ENCODE measurements at regions not wholly inside any gene's neighbourhood (a gene's known extent, or its start where the extent isn't known, plus 50 kb on each side); places are given as distances from the start of the nearest gene placed in this dataset.

- 45 to 51% methylated on average over 3 of the region's 4 CpGs for WGBS, 2 experiments (ENCODE audit: insufficient coverage in 1 of 2, insufficient read length in 1 of 2)
These were observed 233.3 kb upstream of the SLCO3A1 start for GRCh38 chr15:91620229-91620628.

GRCh38 chr15:91622235-91622634, 231.3 kb upstream of the SLCO3A1 start:
- H3K4me3 Mint-ChIP-seq: no peak overlapping the region
- no peaks in the 10 kb centered on the region for H3K9me3 Mint-ChIP-seq
- H3K27ac Mint-ChIP-seq: no peak overlapping the region
- H3K27me3 Mint-ChIP-seq (ENCODE audit: insufficient read depth): no peaks in the 10 kb centered on the region
- peaks cover 5% of the 10 kb centered on the region for H3K9me3 ChIP-seq (ENCODE audit: control insufficient read depth, low read length)
- TF ChIP-seq, protein P1, sequence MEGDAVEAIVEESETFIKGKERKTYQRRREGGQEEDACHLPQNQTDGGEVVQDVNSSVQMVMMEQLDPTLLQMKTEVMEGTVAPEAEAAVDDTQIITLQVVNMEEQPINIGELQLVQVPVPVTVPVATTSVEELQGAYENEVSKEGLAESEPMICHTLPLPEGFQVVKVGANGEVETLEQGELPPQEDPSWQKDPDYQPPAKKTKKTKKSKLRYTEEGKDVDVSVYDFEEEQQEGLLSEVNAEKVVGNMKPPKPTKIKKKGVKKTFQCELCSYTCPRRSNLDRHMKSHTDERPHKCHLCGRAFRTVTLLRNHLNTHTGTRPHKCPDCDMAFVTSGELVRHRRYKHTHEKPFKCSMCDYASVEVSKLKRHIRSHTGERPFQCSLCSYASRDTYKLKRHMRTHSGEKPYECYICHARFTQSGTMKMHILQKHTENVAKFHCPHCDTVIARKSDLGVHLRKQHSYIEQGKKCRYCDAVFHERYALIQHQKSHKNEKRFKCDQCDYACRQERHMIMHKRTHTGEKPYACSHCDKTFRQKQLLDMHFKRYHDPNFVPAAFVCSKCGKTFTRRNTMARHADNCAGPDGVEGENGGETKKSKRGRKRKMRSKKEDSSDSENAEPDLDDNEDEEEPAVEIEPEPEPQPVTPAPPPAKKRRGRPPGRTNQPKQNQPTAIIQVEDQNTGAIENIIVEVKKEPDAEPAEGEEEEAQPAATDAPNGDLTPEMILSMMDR (conservative IDR thresholded peaks at IDR 0.05): no peak
- no peak overlapping the region for H3K4me3 ChIP-seq (ENCODE audit: low read length)
- peak overlapping the region; percentile 94 for H3K27ac ChIP-seq (ENCODE audit: low read depth, low read length)
- 90 to 94% methylated on average over 2 to 3 of the region's 4 CpGs for WGBS, 2 experiments (ENCODE audit: insufficient coverage in 1 of 2, insufficient read length in 1 of 2)
- H3K4me1 ChIP-seq (ENCODE audit: control insufficient read depth, insufficient read depth, low read length): peaks cover 8% of the 10 kb centered on the region
- H3K36me3 Mint-ChIP-seq (ENCODE audit: low read depth): no peaks in the 10 kb centered on the region
- H3K9ac ChIP-seq (ENCODE audit: extremely low read depth, low read length, poor library complexity, severe bottlenecking): no peak overlapping the region
- no peak for DNase-seq
- peaks cover 22% of the 10 kb centered on the region for H3K4me1 Mint-ChIP-seq
- H3K36me3 ChIP-seq (ENCODE audit: control insufficient read depth, insufficient read depth, low read length): no peaks in the 10 kb centered on the region
- H3K27me3 ChIP-seq (ENCODE audit: control insufficient read depth, insufficient read depth, low read length, poor library complexity, severe bottlenecking): no peaks in the 10 kb centered on the region

More at GRCh38 chr15:91620229-91620628, 233.3 kb upstream of the SLCO3A1 start:
- no peak overlapping the region for H3K27ac ChIP-seq (ENCODE audit: low read depth, low read length)
- H3K9ac ChIP-seq (ENCODE audit: extremely low read depth, low read length, poor library complexity, severe bottlenecking): no peak overlapping the region
- Mint-ChIP-seq H3K4me1 (peaks cover 11% of the 10 kb centered on the region), H3K9me3 (peaks cover 4% of the 10 kb centered on the region), H3K27me3 (ENCODE audit: insufficient read depth) (no peaks in the 10 kb centered on the region), H3K27ac (no peak overlapping the region), H3K36me3 (ENCODE audit: low read depth) (no peaks in the 10 kb centered on the region), H3K4me3 (no peak overlapping the region)
- no peaks in the 10 kb centered on the region for H3K27me3 ChIP-seq (ENCODE audit: control insufficient read depth, insufficient read depth, low read length, poor library complexity, severe bottlenecking)
- no peaks in the 10 kb centered on the region for H3K36me3 ChIP-seq (ENCODE audit: control insufficient read depth, insufficient read depth, low read length)
- no peak for DNase-seq
- H3K9me3 ChIP-seq (ENCODE audit: control insufficient read depth, low read length): peaks cover 5% of the 10 kb centered on the region
- H3K4me3 ChIP-seq (ENCODE audit: low read length): no peak overlapping the region
- TF ChIP-seq, protein P1 (conservative IDR thresholded peaks at IDR 0.05): no peak
- H3K4me1 ChIP-seq (ENCODE audit: control insufficient read depth, insufficient read depth, low read length): peaks cover 5% of the 10 kb centered on the region

GRCh38 chr15:91622711-91623342, 230.7 kb upstream of the SLCO3A1 start:
- Histone ChIP-seq H3K27me3 (ENCODE audit: control insufficient read depth, insufficient read depth, low read length, poor library complexity, severe bottlenecking) (no peaks in the 10 kb centered on the region), H3K9ac (ENCODE audit: extremely low read depth, low read length, poor library complexity, severe bottlenecking) (no peak overlapping the region), H3K4me3 (ENCODE audit: low read length) (no peak overlapping the region), H3K36me3 (ENCODE audit: control insufficient read depth, insufficient read depth, low read length) (no peaks in the 10 kb centered on the region), H3K4me1 (ENCODE audit: control insufficient read depth, insufficient read depth, low read length) (peaks cover 14% of the 10 kb centered on the region), H3K27ac (ENCODE audit: low read depth, low read length) (peak overlapping the region; percentile 94), H3K9me3 (ENCODE audit: control insufficient read depth, low read length) (peaks cover 5% of the 10 kb centered on the region)
- Mint-ChIP-seq H3K4me3 (no peak overlapping the region), H3K9me3 (no peaks in the 10 kb centered on the region), H3K27me3 (ENCODE audit: insufficient read depth) (no peaks in the 10 kb centered on the region), H3K4me1 (peaks cover 28% of the 10 kb centered on the region), H3K27ac (no peak overlapping the region), H3K36me3 (ENCODE audit: low read depth) (no peaks in the 10 kb centered on the region)
- no peak for DNase-seq
- WGBS, 2 experiments (ENCODE audit: insufficient coverage in 1 of 2, insufficient read length in 1 of 2): 71 to 86% methylated on average over 6 to 8 of the region's 8 CpGs
- TF ChIP-seq, protein P1 (conservative IDR thresholded peaks at IDR 0.05): no peak
